ENCODE measurements at regions not wholly inside any gene's neighbourhood (a gene's known extent, or its start where the extent isn't known, plus 50 kb on each side); places are given as distances from the start of the nearest gene placed in this dataset.
"Not testable (repeated sequence)": the region's sequence is repeated elsewhere in the genome, so short reads cannot be mapped to it uniquely, and the experiment has no call there.

DNA sequence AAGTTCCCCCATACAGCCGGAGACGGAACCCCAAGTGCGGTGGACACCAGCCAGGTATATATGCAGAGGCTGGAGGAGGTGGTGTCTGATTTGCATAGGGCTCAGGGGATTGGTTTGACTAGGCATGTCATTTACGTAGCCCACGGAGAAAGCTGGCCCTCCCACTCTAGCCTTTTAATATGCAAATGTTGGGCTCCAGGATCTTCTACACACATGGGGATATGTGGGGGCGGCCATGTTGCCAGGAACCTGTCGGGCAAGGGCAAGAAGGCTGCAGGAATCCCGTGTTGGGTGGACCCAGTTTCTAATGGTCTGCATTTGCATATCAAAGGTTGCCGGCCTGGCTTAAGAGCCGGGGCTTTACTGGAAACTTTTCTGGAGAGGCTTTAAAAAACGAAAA, 57.4 kb downstream of the FTHL17 start:
- H3K9me3 ChIP-seq; H3K4me1 ChIP-seq; DNase-seq; H3K36me3 ChIP-seq; intact Hi-C loops (cut with DNase I); H3K27ac ChIP-seq; H3K4me3 ChIP-seq; H3K27me3 ChIP-seq; H3K9ac ChIP-seq (ENCODE audit: low read depth in 2 of 2, low read length in 2 of 2): not testable (repeated sequence)

DNA sequence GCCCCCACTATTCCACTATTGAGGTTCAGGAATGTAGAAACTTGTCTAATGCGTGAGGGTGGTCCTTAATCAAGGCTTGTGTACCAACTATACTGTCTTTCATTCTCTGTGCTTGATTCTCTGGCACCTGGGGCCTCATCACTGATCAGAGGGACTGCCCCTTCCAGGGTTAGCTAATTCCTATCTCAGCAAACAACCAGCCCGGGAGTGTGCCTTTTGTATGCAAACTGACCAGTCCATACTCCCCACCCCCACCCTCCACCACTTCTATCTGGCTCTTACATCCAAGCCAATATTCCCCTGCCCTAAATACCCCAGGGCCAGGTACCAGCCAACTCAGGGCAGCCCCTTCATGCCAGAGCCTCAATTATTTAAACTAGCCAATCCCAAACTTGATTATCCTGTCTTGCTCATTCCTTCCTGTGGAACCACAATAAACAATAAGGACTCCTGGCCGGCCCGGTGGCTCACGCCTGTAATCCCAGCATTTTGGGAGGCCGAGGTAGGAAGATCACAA, 59.3 kb downstream of the FTHL17 start:
- Histone ChIP-seq H3K9ac (ENCODE audit: low read depth in 2 of 2, low read length in 2 of 2) (no peak overlapping the region), H3K27ac (no peak overlapping the region), H3K9me3 (no peaks in the 10 kb centered on the region), H3K4me3 (no peak overlapping the region), H3K36me3 (no peaks in the 10 kb centered on the region), H3K4me1 (no peaks in the 10 kb centered on the region), H3K27me3 (no peaks in the 10 kb centered on the region)
- DNase-seq, result no peak
- TF ChIP-seq CTCF (IDR thresholded peaks at IDR 0.05), result no peak
- intact Hi-C loops (cut with DNase I), result no loop called here

GRCh38 chrX:31007321-31007720, 64.5 kb downstream of the FTHL17 start:
- Histone ChIP-seq H3K27ac (no peak overlapping the region), H3K9ac (ENCODE audit: low read depth in 2 of 2, low read length in 2 of 2) (no peak overlapping the region), H3K4me3 (no peak overlapping the region), H3K9me3 (no peaks in the 10 kb centered on the region), H3K4me1 (no peaks in the 10 kb centered on the region), H3K36me3 (no peaks in the 10 kb centered on the region), H3K27me3 (no peaks in the 10 kb centered on the region)
- intact Hi-C loops (cut with DNase I), result no loop called here
- TF ChIP-seq CTCF (IDR thresholded peaks at IDR 0.05), result no peak
- DNase-seq, result no peak

- H3K4me3 ChIP-seq, result no peak overlapping the region
Measured at GRCh38 chrX:31006027-31006426, 65.8 kb downstream of the FTHL17 start.

GRCh38 chrX:30997411-30997810, 74.4 kb downstream of the FTHL17 start:
- H3K27me3 ChIP-seq, result no peaks in the 10 kb centered on the region
- H3K4me1 ChIP-seq, result no peaks in the 10 kb centered on the region
- DNase-seq, result no peak

More at GRCh38 chrX:31006027-31006426, 65.8 kb downstream of the FTHL17 start:
- intact Hi-C loops (cut with DNase I), result no loop called here
- no peak for DNase-seq
- Histone ChIP-seq H3K27me3 (no peaks in the 10 kb centered on the region), H3K9me3 (no peaks in the 10 kb centered on the region), H3K9ac (ENCODE audit: low read depth in 2 of 2, low read length in 2 of 2) (no peak overlapping the region), H3K36me3 (no peaks in the 10 kb centered on the region), H3K4me1 (no peaks in the 10 kb centered on the region), H3K27ac (no peak overlapping the region)
- no peak for TF ChIP-seq CTCF (IDR thresholded peaks at IDR 0.05)

GRCh38 chrX:30995705-30996104, 76.1 kb downstream of the FTHL17 start:
- TF ChIP-seq CTCF (IDR thresholded peaks at IDR 0.05), result no peak
- H3K36me3 ChIP-seq, result no peaks in the 10 kb centered on the region
- intact Hi-C loops (cut with DNase I), result no loop called here
- no peak overlapping the region for H3K4me3 ChIP-seq
- H3K27me3 ChIP-seq, result no peaks in the 10 kb centered on the region
- no peak overlapping the region for H3K27ac ChIP-seq
- no peaks in the 10 kb centered on the region for H3K9me3 ChIP-seq
- no peaks in the 10 kb centered on the region for H3K4me1 ChIP-seq
- DNase-seq, result no peak
- no peak overlapping the region for H3K9ac ChIP-seq (ENCODE audit: low read depth in 2 of 2, low read length in 2 of 2)

More at GRCh38 chrX:30997411-30997810, 74.4 kb downstream of the FTHL17 start:
- H3K9ac ChIP-seq (ENCODE audit: low read depth in 2 of 2, low read length in 2 of 2), result no peak overlapping the region
- H3K4me3 ChIP-seq, result no peak overlapping the region
- no peaks in the 10 kb centered on the region for H3K36me3 ChIP-seq
- intact Hi-C loops (cut with DNase I), result no loop called here
- TF ChIP-seq CTCF (IDR thresholded peaks at IDR 0.05), result no peak
- no peaks in the 10 kb centered on the region for H3K9me3 ChIP-seq
- H3K27ac ChIP-seq, result no peak overlapping the region
